AG09319 (cell line): ENCODE measurements at regions not wholly inside any gene's neighbourhood (a gene's known extent, or its start where the extent isn't known, plus 50 kb on each side); places are given as distances from the start of the nearest gene placed in this dataset.
"Not testable (repeated sequence)": the region's sequence is repeated elsewhere in the genome, so short reads cannot be mapped to it uniquely, and the experiment has no call there.

Experiments
- DNase-seq: peaks from one replicate; pipeline ENCODE4 v3.0.0-alpha.2; 2010; ENCODE audit warnings: low read depth; ENCODE audit errors: extremely low read depth
- TF ChIP-seq, protein P1 (sequence below): IDR thresholded peaks from 2 replicates; pipeline ENCODE4 v1.5.1; 2011; ENCODE audit warnings: low read depth, mild to moderate bottlenecking, inconsistent platforms, low read length, moderate library complexity

GRCh38 chr10:18797286-18797685, 138.1 kb downstream of the ARL5B start:
- TF ChIP-seq, protein P1, sequence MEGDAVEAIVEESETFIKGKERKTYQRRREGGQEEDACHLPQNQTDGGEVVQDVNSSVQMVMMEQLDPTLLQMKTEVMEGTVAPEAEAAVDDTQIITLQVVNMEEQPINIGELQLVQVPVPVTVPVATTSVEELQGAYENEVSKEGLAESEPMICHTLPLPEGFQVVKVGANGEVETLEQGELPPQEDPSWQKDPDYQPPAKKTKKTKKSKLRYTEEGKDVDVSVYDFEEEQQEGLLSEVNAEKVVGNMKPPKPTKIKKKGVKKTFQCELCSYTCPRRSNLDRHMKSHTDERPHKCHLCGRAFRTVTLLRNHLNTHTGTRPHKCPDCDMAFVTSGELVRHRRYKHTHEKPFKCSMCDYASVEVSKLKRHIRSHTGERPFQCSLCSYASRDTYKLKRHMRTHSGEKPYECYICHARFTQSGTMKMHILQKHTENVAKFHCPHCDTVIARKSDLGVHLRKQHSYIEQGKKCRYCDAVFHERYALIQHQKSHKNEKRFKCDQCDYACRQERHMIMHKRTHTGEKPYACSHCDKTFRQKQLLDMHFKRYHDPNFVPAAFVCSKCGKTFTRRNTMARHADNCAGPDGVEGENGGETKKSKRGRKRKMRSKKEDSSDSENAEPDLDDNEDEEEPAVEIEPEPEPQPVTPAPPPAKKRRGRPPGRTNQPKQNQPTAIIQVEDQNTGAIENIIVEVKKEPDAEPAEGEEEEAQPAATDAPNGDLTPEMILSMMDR: no peak
- DNase-seq: no peak

DNA sequence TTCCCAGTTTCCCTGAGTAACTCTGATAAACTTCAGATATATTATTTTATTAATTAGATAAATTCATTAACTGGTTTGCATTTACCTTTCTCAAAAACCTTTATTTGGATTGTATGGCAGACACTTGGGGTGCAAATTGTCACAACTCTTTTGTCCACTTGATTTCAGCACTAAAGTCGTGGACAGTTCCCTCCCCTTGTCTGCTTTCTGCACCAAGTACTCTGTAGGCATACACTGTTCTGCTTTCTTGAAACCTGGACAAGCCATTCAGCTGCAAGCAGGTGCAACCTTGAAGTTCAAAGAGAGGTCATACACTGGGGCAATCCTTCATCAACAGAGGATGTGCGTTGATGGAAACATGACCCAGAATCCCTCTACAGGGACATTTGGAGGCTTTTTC, 162.9 kb downstream of the ARL5B start:
- no peak for DNase-seq
- TF ChIP-seq, protein P1: no peak

- no peak for DNase-seq
- TF ChIP-seq, protein P1: no peak
Observed at GRCh38 chr10:18829259-18829658, 170.0 kb downstream of the ARL5B start.

DNA sequence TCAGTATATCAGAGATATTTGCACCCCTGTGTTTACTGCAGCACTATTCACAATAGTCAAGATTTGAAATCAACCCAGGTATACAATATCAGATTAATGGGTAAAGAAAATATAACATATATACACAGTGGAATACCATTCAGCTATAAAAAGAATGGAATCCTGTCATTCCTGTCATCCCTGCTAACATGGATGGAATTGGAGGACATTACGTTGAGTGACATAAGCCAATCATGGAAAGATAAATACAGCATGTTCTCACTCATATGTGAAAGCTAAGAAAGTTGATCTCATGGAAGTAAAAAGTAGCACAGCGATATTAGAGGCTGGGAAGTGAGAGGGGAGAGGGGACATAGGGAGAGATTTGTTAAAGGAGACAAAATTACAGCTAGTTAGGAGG, 171.0 kb downstream of the ARL5B start:
- no peak for DNase-seq
- TF ChIP-seq, protein P1: no peak

GRCh38 chr10:18856623-18857022, 192.0 kb upstream of the MALRD1 start:
- not testable (repeated sequence) for DNase-seq

GRCh38 chr10:18859659-18860058, 188.9 kb upstream of the MALRD1 start:
- DNase-seq: no peak
- TF ChIP-seq, protein P1: no peak

DNA sequence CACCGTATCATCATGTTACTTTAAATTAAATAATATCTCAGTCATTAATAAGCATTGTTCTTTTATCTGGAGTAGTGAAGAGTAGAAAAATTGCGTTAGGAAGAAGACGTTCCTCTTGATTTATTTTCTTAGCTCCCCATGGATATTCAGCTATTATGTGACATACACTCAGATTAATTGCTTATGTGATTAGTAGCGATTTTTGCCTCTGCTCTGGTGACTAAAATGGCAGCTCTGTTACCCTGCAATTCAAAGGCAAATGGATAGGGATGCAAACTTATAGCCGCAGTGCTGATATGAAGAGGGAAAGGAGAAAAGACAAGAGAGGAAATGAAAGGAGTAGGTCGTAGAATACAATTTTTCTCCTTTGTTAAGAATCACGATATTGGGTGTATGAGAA, 188.4 kb upstream of the MALRD1 start:
- no peak for DNase-seq
- TF ChIP-seq, protein P1: no peak

DNA sequence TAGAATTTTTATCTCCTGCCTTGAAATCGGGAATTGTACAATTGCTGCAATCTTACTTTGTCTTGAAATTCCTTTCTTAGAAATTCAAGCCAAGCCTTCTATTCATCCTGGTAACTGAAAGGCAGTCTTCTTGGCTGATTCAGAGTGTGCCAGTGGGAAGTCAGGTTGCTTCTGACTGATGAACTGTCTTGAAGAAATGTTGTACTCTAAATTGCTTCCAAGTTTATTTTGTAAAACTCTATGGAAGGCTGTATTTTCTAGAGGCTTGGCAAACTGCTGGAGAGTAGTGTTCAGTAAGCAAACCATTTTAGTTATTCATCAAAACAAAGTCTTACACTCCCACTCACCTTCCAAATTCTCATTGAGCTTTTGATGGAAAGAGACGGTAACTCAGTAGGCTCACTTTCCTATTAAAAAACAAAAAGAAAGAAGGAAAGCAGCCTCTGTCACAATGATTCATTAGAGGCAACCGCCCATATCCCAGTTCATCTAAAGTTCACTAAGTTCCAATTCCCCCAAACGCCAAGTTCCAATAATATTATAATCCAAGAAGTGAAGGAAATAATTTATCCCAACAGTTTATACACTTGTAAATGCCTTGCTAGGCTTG, 187.9 kb upstream of the MALRD1 start:
- no peak for DNase-seq
- TF ChIP-seq, protein P1: no peak
